GM19025 (cell line): ENCODE measurements at regions not wholly inside any gene's neighbourhood (a gene's known extent, or its start where the extent isn't known, plus 50 kb on each side); places are given as distances from the start of the nearest gene placed in this dataset.

Source experiments
- ATAC-seq: cut with Tn5 transposase; IDR thresholded peaks from one replicate; pipeline ENCODE4 v1.9.1; 2021; ENCODE audit warnings: mild to moderate bottlenecking, low read depth, moderate library complexity; ENCODE audit not compliant: unreplicated experiment

DNA sequence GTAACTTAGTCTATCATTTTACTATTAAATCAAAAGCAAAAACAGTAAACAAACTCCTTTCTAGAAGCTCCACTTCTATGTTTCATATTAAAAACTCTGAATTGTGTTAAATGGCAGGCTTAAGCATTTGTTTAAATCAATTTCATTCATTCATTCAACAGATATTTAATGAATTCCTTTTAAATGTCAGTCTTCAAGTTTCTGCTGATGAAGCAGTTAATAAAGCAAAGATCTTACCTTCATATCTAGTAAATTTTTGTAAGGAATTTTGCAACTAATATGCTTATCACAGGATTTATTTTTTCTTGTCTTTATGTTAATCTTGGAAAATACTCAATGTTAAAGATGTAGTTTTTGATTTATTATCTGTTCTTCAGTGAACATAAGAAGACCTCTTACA lies 54.1 kb upstream of the RGS18 start:
- no peak for ATAC-seq

DNA sequence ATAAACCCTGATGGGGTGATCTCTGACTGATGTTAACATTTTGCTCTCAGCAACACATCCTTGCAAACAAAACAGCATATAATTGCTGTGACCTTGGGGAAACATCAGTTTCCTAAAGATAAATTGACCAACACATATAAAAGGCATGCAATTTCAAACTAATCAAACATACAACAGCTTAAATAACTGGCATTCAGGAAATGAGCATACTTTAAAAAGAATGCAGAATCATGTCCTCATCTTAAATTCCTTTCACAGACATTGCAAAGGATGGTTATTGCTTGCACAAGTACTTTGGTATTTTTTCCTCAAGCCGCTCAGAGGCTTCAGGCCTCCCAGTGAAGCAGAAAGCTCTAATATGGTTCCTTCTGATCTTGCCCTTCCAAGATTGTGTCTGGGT lies 53.4 kb upstream of the RGS18 start:
- no peak for ATAC-seq

GRCh38 chr1:192108161-192108560 lies 50.1 kb upstream of the RGS18 start:
- ATAC-seq, result no peak
